HEK293 (cell line): ENCODE measurements at regions not wholly inside any gene's neighbourhood (a gene's known extent, or its start where the extent isn't known, plus 50 kb on each side); places are given as distances from the start of the nearest gene placed in this dataset.

Experiments
- CTCF ChIA-PET: fragments of 350-600 bp; formaldehyde crosslinking; extraction: SDS; loops from one replicate; lab custom pipeline; 2021; ENCODE audit warnings: antibody characterized with exemption; lab: Yijun Ruan, JAX
- POLR2A ChIA-PET: fragments of 300-600 bp; formaldehyde crosslinking; extraction: SDS; loops from one replicate; lab custom pipeline; 2020; ENCODE audit warnings: antibody characterized with exemption, inconsistent platforms; lab: Yijun Ruan, JAX
- H3K27ac ChIP-seq: fragments of 200-500 bp; sonication (Bioruptor generic); 2 replicates; pipeline ENCODE4 v1.5.1; 2014; ENCODE audit warnings: low read depth, low read length, control low read depth, inconsistent platforms; ENCODE audit errors: extremely low read depth
- H3K36me3 ChIP-seq, 2 experiments: fragments of 200-500 bp in 1 of 2; sonication (Bioruptor generic) in 1 of 2; 1 replicate in 1 of 2; 2 replicates in 1 of 2; pipeline ENCODE4 v1.5.1; 2014 to 2017; ENCODE audit warnings: inconsistent platforms in 2 of 2, low read length in 2 of 2; ENCODE audit not compliant: control insufficient read depth in 2 of 2, insufficient read depth in 1 of 2
- H3K4me1 ChIP-seq: fragments of 200-500 bp; sonication (Bioruptor generic); 2 replicates; pipeline ENCODE4 v1.5.1; 2014; ENCODE audit warnings: mild to moderate bottlenecking, low read length, inconsistent platforms; ENCODE audit not compliant: control insufficient read depth, insufficient read depth
- H3K4me3 ChIP-seq: 2 replicates; pipeline ENCODE4 v1.5.1; 2011; ENCODE audit warnings: low read depth, mild to moderate bottlenecking, control low read depth, low read length, moderate library complexity
- H3K9me3 ChIP-seq: fragments of 200-500 bp; sonication (Bioruptor generic); 2 replicates; pipeline ENCODE4 v1.5.1; 2014; ENCODE audit warnings: low read depth, low read length, inconsistent platforms; ENCODE audit not compliant: control insufficient read depth, insufficient read depth
- KLF1 ChIP-seq: fragments of 450-650 bp; formaldehyde crosslinking; IDR thresholded peaks from 2 replicates; pipeline ENCODE4 v1.5.1; 2016; ENCODE audit warnings: missing biosample characterization, missing genetic modification characterization
- KLF10 ChIP-seq: fragments of 450-650 bp; IDR thresholded peaks from 2 replicates; pipeline ENCODE4 v1.5.1; 2018; ENCODE audit warnings: missing biosample characterization, mild to moderate bottlenecking, missing genetic modification characterization
- KLF7 ChIP-seq: fragments of 450-650 bp; formaldehyde crosslinking; IDR thresholded peaks from 2 replicates; pipeline ENCODE4 v1.5.1; 2016; ENCODE audit warnings: missing biosample characterization, missing genetic modification characterization, borderline replicate concordance
- MZF1 ChIP-seq: fragments of 450-650 bp; formaldehyde crosslinking; IDR thresholded peaks from 2 replicates; pipeline ENCODE4 v1.5.1; 2017; ENCODE audit warnings: missing biosample characterization, missing genetic modification characterization, borderline replicate concordance
- OSR2 ChIP-seq: fragments of 450-650 bp; formaldehyde crosslinking; IDR thresholded peaks from 2 replicates; pipeline ENCODE4 v1.5.1; 2016; ENCODE audit warnings: missing biosample characterization, missing genetic modification characterization
- ZNF280D ChIP-seq: fragments of 450-650 bp; formaldehyde crosslinking; IDR thresholded peaks from 2 replicates; pipeline ENCODE4 v1.5.1; 2016; ENCODE audit warnings: missing biosample characterization, missing genetic modification characterization
- ZNF366 ChIP-seq: fragments of 450-650 bp; formaldehyde crosslinking; conservative IDR thresholded peaks from 2 replicates; pipeline ENCODE4 v1.5.1; 2016; ENCODE audit warnings: missing biosample characterization, missing genetic modification characterization
- ZNF473 ChIP-seq: fragments of 450-650 bp; formaldehyde crosslinking; IDR thresholded peaks from 2 replicates; pipeline ENCODE4 v1.5.1; 2017; ENCODE audit warnings: missing biosample characterization, missing genetic modification characterization
- ZNF549 ChIP-seq: fragments of 450-650 bp; IDR thresholded peaks from 2 replicates; pipeline ENCODE4 v1.5.1; 2018; ENCODE audit warnings: missing biosample characterization, missing genetic modification characterization, mild to moderate bottlenecking, inconsistent platforms, moderate library complexity
- ZNF658 ChIP-seq: fragments of 450-650 bp; formaldehyde crosslinking; IDR thresholded peaks from 2 replicates; pipeline ENCODE4; 2016; ENCODE audit warnings: missing biosample characterization, missing genetic modification characterization
- ZNF660 ChIP-seq: fragments of 450-650 bp; IDR thresholded peaks from 2 replicates; pipeline ENCODE4 v1.5.1; 2018; ENCODE audit warnings: missing biosample characterization, mild to moderate bottlenecking, missing genetic modification characterization
- ZNF777 ChIP-seq: fragments of 450-650 bp; formaldehyde crosslinking; IDR thresholded peaks from 2 replicates; pipeline ENCODE4 v1.5.1; 2017; ENCODE audit warnings: missing biosample characterization, missing genetic modification characterization, borderline replicate concordance
- ZNF837 ChIP-seq: fragments of 450-650 bp; formaldehyde crosslinking; IDR thresholded peaks from 2 replicates; pipeline ENCODE4 v1.5.1; 2016; ENCODE audit warnings: missing biosample characterization, missing genetic modification characterization
- ZSCAN4 ChIP-seq: fragments of 450-650 bp; formaldehyde crosslinking; IDR thresholded peaks from 2 replicates; pipeline ENCODE4 v1.5.1; 2017; ENCODE audit warnings: missing biosample characterization, missing genetic modification characterization
- TF ChIP-seq, protein P1 (sequence below): fragments of 450-650 bp; formaldehyde crosslinking; IDR thresholded peaks from 2 replicates; pipeline ENCODE4 v1.5.1; 2016; ENCODE audit warnings: missing biosample characterization, missing genetic modification characterization
- TF ChIP-seq, protein P2 (sequence below): fragments of 450-650 bp; formaldehyde crosslinking; IDR thresholded peaks from 2 replicates; pipeline ENCODE4 v1.5.0; 2017; ENCODE audit warnings: missing biosample characterization, missing genetic modification characterization, borderline replicate concordance
- TF ChIP-seq, protein P3 (sequence below): fragments of 450-650 bp; formaldehyde crosslinking; IDR thresholded peaks from 2 replicates; pipeline ENCODE4 v1.5.1; 2017; ENCODE audit warnings: missing biosample characterization, missing genetic modification characterization
- TF ChIP-seq, protein P4 (sequence below): fragments of 450-650 bp; formaldehyde crosslinking; conservative IDR thresholded peaks from 2 replicates; pipeline ENCODE4 v1.5.1; 2016; ENCODE audit warnings: low read depth, missing biosample characterization, missing genetic modification characterization
- TF ChIP-seq, protein P5 (sequence below): fragments of 450-650 bp; formaldehyde crosslinking; IDR thresholded peaks from 2 replicates; pipeline ENCODE4 v1.5.1; 2016; ENCODE audit warnings: missing biosample characterization, missing genetic modification characterization

DNA sequence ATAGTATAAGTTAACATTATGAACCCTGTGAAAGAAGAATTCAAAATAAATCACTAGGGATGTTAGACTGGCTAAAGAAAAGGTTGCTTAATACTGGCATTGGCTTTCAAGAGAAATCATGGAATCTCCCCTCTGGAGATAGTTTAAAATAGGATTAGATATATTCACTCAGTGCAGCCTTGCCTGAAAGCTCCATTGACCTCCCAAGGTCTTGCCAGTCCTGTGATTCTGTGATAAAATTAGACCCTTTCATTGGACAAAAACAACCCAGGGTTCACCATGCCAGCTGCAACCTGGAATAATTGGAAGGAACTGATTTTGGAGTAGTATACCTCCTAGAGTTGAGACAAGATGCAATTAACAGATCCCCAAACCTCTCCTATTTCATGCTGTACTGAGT lies 588.1 kb upstream of the MEF2C start:
- H3K36me3 ChIP-seq, result no peaks in the 10 kb centered on the region
- no peak overlapping the region for H3K4me3 ChIP-seq
- ChIA-PET CTCF (no interaction called here), POLR2A (no interaction called here)
- H3K4me1 ChIP-seq, result no peaks in the 10 kb centered on the region
- TF ChIP-seq KLF7, result no peak
- TF ChIP-seq ZNF658 (tag by site-specific recombination), result no peak
- TF ChIP-seq, protein P1, sequence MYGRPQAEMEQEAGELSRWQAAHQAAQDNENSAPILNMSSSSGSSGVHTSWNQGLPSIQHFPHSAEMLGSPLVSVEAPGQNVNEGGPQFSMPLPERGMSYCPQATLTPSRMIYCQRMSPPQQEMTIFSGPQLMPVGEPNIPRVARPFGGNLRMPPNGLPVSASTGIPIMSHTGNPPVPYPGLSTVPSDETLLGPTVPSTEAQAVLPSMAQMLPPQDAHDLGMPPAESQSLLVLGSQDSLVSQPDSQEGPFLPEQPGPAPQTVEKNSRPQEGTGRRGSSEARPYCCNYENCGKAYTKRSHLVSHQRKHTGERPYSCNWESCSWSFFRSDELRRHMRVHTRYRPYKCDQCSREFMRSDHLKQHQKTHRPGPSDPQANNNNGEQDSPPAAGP (tag by site-specific recombination), result no peak
- TF ChIP-seq ZNF549 (tag by site-specific recombination), result no peak
- no peak for TF ChIP-seq MZF1
- TF ChIP-seq ZNF473 (tag by site-specific recombination), result no peak
- TF ChIP-seq, protein P2, sequence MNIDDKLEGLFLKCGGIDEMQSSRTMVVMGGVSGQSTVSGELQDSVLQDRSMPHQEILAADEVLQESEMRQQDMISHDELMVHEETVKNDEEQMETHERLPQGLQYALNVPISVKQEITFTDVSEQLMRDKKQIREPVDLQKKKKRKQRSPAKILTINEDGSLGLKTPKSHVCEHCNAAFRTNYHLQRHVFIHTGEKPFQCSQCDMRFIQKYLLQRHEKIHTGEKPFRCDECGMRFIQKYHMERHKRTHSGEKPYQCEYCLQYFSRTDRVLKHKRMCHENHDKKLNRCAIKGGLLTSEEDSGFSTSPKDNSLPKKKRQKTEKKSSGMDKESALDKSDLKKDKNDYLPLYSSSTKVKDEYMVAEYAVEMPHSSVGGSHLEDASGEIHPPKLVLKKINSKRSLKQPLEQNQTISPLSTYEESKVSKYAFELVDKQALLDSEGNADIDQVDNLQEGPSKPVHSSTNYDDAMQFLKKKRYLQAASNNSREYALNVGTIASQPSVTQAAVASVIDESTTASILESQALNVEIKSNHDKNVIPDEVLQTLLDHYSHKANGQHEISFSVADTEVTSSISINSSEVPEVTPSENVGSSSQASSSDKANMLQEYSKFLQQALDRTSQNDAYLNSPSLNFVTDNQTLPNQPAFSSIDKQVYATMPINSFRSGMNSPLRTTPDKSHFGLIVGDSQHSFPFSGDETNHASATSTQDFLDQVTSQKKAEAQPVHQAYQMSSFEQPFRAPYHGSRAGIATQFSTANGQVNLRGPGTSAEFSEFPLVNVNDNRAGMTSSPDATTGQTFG (tag by site-specific recombination), result no peak
- H3K27ac ChIP-seq, result no peak overlapping the region
- H3K9me3 ChIP-seq, result no peaks in the 10 kb centered on the region

DNA sequence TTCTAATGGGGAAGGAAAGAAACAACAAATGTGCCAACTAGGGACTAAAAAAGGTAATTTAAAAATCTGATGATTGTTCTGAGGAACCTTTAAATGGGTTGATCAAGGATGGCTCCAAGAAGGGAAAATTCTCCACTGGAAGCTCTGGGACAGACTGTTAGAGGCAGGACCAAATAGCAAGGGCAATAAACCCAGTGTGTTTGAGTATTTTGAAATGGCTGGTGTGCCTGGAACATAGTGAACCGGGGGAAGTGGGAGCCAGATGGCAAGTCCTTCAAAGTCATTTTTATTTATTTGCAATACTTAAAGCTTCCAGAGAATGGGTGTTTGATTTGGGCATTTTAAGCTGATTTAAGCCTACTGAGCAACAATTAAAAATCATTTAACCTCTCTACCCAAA lies 587.7 kb upstream of the MEF2C start:
- no peak overlapping the region for H3K27ac ChIP-seq
- TF ChIP-seq, protein P3, sequence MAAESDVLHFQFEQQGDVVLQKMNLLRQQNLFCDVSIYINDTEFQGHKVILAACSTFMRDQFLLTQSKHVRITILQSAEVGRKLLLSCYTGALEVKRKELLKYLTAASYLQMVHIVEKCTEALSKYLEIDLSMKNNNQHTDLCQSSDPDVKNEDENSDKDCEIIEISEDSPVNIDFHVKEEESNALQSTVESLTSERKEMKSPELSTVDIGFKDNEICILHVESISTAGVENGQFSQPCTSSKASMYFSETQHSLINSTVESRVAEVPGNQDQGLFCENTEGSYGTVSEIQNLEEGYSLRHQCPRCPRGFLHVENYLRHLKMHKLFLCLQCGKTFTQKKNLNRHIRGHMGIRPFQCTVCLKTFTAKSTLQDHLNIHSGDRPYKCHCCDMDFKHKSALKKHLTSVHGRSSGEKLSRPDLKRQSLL, result no peak
- TF ChIP-seq, protein P4, sequence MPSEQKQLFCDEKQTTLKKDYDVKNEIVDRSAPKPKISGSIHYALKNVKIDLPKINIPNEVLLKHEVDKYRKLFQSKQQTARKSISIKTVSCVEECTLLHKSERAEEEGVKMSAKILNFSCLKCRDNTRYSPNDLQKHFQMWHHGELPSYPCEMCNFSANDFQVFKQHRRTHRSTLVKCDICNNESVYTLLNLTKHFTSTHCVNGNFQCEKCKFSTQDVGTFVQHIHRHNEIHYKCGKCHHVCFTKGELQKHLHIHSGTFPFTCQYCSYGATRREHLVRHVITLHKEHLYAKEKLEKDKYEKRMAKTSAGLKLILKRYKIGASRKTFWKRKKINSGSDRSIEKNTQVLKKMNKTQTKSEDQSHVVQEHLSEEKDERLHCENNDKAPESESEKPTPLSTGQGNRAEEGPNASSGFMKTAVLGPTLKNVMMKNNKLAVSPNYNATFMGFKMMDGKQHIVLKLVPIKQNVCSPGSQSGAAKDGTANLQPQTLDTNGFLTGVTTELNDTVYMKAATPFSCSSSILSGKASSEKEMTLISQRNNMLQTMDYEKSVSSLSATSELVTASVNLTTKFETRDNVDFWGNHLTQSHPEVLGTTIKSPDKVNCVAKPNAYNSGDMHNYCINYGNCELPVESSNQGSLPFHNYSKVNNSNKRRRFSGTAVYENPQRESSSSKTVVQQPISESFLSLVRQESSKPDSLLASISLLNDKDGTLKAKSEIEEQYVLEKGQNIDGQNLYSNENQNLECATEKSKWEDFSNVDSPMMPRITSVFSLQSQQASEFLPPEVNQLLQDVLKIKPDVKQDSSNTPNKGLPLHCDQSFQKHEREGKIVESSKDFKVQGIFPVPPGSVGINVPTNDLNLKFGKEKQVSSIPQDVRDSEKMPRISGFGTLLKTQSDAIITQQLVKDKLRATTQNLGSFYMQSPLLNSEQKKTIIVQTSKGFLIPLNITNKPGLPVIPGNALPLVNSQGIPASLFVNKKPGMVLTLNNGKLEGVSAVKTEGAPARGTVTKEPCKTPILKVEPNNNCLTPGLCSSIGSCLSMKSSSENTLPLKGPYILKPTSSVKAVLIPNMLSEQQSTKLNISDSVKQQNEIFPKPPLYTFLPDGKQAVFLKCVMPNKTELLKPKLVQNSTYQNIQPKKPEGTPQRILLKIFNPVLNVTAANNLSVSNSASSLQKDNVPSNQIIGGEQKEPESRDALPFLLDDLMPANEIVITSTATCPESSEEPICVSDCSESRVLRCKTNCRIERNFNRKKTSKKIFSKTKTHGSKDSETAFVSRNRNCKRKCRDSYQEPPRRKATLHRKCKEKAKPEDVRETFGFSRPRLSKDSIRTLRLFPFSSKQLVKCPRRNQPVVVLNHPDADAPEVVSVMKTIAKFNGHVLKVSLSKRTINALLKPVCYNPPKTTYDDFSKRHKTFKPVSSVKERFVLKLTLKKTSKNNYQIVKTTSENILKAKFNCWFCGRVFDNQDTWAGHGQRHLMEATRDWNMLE (tag by site-specific recombination), result no peak
- TF ChIP-seq ZNF777 (tag by site-specific recombination) (no peak), ZNF280D (tag by site-specific recombination) (no peak), KLF1 (tag by site-specific recombination) (no peak), ZNF837 (tag by site-specific recombination) (no peak), ZNF366 (no peak), OSR2 (tag by site-specific recombination) (no peak), KLF10 (no peak), ZSCAN4 (tag by site-specific recombination) (no peak), ZNF660 (tag by site-specific recombination) (no peak)
- TF ChIP-seq, protein P5, sequence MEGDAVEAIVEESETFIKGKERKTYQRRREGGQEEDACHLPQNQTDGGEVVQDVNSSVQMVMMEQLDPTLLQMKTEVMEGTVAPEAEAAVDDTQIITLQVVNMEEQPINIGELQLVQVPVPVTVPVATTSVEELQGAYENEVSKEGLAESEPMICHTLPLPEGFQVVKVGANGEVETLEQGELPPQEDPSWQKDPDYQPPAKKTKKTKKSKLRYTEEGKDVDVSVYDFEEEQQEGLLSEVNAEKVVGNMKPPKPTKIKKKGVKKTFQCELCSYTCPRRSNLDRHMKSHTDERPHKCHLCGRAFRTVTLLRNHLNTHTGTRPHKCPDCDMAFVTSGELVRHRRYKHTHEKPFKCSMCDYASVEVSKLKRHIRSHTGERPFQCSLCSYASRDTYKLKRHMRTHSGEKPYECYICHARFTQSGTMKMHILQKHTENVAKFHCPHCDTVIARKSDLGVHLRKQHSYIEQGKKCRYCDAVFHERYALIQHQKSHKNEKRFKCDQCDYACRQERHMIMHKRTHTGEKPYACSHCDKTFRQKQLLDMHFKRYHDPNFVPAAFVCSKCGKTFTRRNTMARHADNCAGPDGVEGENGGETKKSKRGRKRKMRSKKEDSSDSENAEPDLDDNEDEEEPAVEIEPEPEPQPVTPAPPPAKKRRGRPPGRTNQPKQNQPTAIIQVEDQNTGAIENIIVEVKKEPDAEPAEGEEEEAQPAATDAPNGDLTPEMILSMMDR, result no peak
- no peaks in the 10 kb centered on the region for H3K9me3 ChIP-seq
- ChIA-PET CTCF (no interaction called here), POLR2A (no interaction called here)
- H3K4me3 ChIP-seq, result no peak overlapping the region
- H3K4me1 ChIP-seq, result no peaks in the 10 kb centered on the region
- no peaks in the 10 kb centered on the region for H3K36me3 ChIP-seq
